ENCODE measurements at regions not wholly inside any gene's neighbourhood (a gene's known extent, or its start where the extent isn't known, plus 50 kb on each side); places are given as distances from the start of the nearest gene placed in this dataset.

- TF ChIP-seq, protein P1, sequence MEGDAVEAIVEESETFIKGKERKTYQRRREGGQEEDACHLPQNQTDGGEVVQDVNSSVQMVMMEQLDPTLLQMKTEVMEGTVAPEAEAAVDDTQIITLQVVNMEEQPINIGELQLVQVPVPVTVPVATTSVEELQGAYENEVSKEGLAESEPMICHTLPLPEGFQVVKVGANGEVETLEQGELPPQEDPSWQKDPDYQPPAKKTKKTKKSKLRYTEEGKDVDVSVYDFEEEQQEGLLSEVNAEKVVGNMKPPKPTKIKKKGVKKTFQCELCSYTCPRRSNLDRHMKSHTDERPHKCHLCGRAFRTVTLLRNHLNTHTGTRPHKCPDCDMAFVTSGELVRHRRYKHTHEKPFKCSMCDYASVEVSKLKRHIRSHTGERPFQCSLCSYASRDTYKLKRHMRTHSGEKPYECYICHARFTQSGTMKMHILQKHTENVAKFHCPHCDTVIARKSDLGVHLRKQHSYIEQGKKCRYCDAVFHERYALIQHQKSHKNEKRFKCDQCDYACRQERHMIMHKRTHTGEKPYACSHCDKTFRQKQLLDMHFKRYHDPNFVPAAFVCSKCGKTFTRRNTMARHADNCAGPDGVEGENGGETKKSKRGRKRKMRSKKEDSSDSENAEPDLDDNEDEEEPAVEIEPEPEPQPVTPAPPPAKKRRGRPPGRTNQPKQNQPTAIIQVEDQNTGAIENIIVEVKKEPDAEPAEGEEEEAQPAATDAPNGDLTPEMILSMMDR (IDR thresholded peaks at IDR 0.05), result no peak
- TF ChIP-seq POLR2A (IDR thresholded peaks at IDR 0.05) (no peak), POLR2AphosphoS5 (IDR thresholded peaks at IDR 0.05) (no peak)
Measured at GRCh38 chr6:164068527-164068926, 654.0 kb downstream of the QKI start.
